ENCODE measurements at regions not wholly inside any gene's neighbourhood (a gene's known extent, or its start where the extent isn't known, plus 50 kb on each side); places are given as distances from the start of the nearest gene placed in this dataset.

DNA sequence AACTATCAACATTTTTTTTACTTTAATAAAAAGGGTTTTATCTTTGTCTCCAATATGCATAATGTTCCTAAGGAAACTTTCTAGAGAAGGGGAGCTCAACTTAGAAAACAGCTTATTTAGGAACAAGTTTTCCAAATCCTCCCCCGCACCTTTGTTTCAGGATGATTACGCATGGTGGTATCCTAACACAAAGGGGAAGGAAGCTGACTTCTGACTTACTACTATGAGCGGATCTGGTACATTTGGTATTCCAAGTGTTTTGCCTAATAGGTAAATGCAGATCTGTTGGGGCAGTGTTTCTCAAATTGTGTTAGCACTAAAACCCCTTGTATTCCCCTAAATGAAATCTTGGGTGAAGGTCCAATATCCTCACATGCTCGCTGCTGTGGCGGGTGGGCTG, 229.3 kb upstream of the KLF14 start:
- H3K9me3 ChIP-seq (ENCODE audit: control insufficient read depth, low read length), result no peaks in the 10 kb centered on the region
- peaks cover 15% of the 10 kb centered on the region for H3K4me1 ChIP-seq (ENCODE audit: control insufficient read depth, insufficient read depth, low read length)
- WGBS, result 77% methylated on average over 5 of the region's 5 CpGs
- DNase-seq (no peak), ATAC-seq (no peak)
- intact Hi-C loops (cut with DNase I), result no loop called here
- no peaks in the 10 kb centered on the region for H3K27me3 ChIP-seq (ENCODE audit: control insufficient read depth, insufficient read depth)
- H3K27ac ChIP-seq (ENCODE audit: low read length), result no peak overlapping the region
- no peak overlapping the region for H3K4me3 ChIP-seq (ENCODE audit: low read length)

DNA sequence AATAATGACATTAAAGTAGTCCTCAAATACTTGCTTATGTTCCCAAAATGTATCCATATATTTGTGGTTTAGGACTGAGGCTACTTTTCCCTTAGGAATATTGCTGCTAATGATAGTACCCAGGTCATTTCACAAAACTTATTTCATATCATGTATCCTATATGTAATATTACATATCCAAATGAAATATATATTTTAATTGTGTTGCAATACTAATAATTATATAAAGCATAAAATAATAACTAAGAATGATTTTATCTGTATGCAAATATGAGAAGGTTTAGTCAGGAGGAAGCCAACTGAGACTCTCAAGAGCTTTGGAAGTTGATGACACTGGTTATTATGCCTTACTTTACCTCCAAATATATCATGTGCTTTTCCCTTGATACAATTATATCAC, 231.5 kb upstream of the KLF14 start:
- intact Hi-C loops (cut with DNase I), result no loop called here
- ATAC-seq, result no peak
- H3K4me1 ChIP-seq (ENCODE audit: control insufficient read depth, insufficient read depth, low read length), result peaks cover 11% of the 10 kb centered on the region
- DNase-seq, result no peak
- H3K27ac ChIP-seq (ENCODE audit: low read length), result no peak overlapping the region
- H3K9me3 ChIP-seq (ENCODE audit: control insufficient read depth, low read length), result no peaks in the 10 kb centered on the region
- H3K27me3 ChIP-seq (ENCODE audit: control insufficient read depth, insufficient read depth), result no peaks in the 10 kb centered on the region
- H3K4me3 ChIP-seq (ENCODE audit: low read length), result no peak overlapping the region

DNA sequence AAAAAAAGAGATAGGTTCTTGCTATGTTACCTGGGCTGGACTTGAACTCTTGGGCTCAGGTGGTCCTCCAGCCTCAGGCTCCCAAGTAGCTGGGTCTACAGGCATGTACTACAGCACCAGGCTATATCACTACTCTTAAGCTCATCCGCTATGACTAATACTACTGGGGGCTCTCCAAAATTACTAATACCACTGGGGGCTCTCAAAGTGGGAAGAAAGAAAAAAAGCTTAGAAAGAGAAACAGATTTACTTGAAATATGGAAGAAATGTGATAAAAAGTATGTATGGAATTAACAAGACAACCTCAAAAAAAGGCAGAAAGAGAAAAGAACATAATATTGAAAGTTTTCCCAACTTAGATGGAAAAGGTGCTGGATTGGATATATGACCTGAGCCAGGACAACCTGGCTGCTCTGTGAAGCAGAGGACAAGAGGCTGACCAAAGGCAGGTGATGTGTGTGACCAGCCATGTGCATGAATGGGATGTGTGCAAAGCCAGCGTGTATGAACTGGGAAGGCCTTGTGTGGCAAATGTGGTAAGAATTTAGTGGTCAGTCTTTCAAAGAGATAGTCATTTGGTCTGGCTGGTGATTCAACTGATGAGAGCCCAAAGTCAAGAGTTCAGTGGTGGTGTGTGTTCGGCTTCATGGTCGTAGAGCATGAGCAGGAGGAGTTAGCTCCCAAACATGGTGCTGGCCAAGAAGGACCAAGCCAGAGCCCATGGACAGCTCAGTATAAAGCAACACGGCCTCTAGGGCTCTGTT, 232.4 kb upstream of the KLF14 start:
- DNase-seq, result no peak
- Histone ChIP-seq H3K27me3 (ENCODE audit: control insufficient read depth, insufficient read depth) (no peaks in the 10 kb centered on the region), H3K27ac (ENCODE audit: low read length) (no peak overlapping the region), H3K4me1 (ENCODE audit: control insufficient read depth, insufficient read depth, low read length) (peaks cover 10% of the 10 kb centered on the region), H3K4me3 (ENCODE audit: low read length) (no peak overlapping the region), H3K9me3 (ENCODE audit: control insufficient read depth, low read length) (no peaks in the 10 kb centered on the region)
- intact Hi-C loops (cut with DNase I), result no loop called here
- WGBS, result 95% methylated on average over 5 of the region's 5 CpGs
- ATAC-seq, result no peak

DNA sequence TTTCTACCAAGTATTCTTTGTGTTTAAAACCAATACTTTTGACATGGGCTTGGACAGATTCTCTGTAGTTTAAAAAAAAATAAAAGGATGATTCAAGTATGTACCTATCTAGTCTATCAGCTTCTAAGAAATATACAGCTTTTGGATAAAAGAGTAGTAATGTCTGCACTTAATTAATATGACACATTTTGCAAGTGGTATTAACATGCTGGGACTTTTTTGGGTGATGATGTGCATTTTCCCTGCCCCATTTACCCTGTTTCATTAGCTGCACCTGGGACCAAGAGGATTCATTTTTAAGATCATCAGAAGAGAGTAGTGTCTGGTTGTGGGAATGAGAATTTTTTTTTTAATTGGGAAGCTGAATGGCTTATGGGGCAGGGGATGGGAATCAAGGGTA, 236.2 kb upstream of the KLF14 start:
- no peak for ATAC-seq
- no peaks in the 10 kb centered on the region for H3K27me3 ChIP-seq (ENCODE audit: control insufficient read depth, insufficient read depth)
- peak overlapping the region; percentile 43 for H3K27ac ChIP-seq (ENCODE audit: low read length)
- intact Hi-C loops (cut with DNase I), result no loop called here
- H3K4me1 ChIP-seq (ENCODE audit: control insufficient read depth, insufficient read depth, low read length), result peaks cover 7% of the 10 kb centered on the region
- H3K9me3 ChIP-seq (ENCODE audit: control insufficient read depth, low read length), result no peaks in the 10 kb centered on the region
- no peak for DNase-seq
- no peak overlapping the region for H3K4me3 ChIP-seq (ENCODE audit: low read length)

DNA sequence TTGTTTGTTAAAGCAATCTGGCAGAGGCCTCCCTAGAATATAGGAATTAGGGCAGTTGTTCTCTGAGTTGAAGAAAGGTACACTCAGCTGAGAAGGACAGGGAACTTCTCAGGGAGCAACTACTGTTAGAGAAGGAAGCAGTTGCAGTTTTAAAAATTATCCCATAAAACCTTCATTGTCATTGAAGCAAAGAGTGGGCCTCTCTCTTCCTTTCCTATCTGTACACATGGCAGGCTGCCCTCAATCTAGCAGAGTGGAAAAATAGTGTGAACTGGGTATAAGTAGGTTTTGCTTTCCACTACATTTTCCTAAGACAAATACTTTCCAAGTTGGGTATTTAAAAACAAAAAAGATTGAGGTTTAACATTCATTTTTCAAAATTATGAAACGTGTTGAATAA, 236.7 kb upstream of the KLF14 start:
- H3K27ac ChIP-seq (ENCODE audit: low read length), result peak overlapping the region; percentile 43
- H3K4me3 ChIP-seq (ENCODE audit: low read length), result no peak overlapping the region
- H3K9me3 ChIP-seq (ENCODE audit: control insufficient read depth, low read length), result no peaks in the 10 kb centered on the region
- intact Hi-C loops (cut with DNase I), result no loop called here
- no peaks in the 10 kb centered on the region for H3K27me3 ChIP-seq (ENCODE audit: control insufficient read depth, insufficient read depth)
- ATAC-seq (peak; percentile 58 to 78), DNase-seq (no peak)
- 25% methylated on average over 1 of the region's 1 CpG for WGBS
- H3K4me1 ChIP-seq (ENCODE audit: control insufficient read depth, insufficient read depth, low read length), result peaks cover 7% of the 10 kb centered on the region

DNA sequence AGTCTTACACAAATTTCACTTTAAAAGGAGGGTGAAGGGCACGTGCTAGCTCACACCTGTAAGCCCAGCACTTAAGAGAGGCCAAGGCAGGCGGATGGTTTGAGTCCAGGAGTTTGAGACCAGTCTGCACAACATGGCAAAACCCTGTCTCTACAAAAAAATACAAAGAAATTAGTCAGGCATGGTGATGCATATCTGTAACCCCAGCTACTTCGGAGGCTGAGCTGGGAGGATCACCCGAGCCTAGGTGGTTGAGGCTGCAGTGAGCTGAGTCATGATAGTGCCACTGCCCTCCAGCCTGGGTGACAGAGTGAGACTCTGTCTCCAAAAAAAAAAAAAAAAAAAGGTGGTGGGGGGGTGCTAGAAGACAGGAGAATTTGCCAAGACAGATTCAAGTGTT, 237.3 kb upstream of the KLF14 start:
- Histone ChIP-seq H3K27me3 (ENCODE audit: control insufficient read depth, insufficient read depth) (no peaks in the 10 kb centered on the region), H3K27ac (ENCODE audit: low read length) (no peak overlapping the region), H3K4me3 (ENCODE audit: low read length) (no peak overlapping the region), H3K4me1 (ENCODE audit: control insufficient read depth, insufficient read depth, low read length) (peaks cover 5% of the 10 kb centered on the region), H3K9me3 (ENCODE audit: control insufficient read depth, low read length) (no peaks in the 10 kb centered on the region)
- 93% methylated on average over 4 of the region's 4 CpGs for WGBS
- no peak for DNase-seq
- no peak for ATAC-seq
- intact Hi-C loops (cut with DNase I), result no loop called here

DNA sequence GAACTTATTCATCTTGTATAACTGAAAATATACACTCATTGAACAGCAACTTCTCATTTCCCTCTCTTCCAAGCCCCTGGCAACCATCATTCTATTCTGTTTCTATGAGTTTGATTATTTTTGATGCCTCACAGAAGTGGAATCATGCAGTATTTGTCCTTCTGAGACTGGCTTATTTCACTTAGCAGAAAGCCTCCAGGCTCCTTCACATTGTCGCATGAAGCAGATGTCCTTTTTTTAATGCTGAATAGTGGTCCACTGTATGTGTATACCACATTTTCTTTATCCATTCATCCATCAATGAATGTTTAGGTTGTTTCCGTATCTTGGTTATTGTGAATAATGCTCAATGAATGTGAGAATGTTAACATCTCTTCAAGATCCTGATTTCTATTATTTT, 238.2 kb upstream of the KLF14 start:
- DNase-seq (no peak), ATAC-seq (no peak)
- H3K4me3 ChIP-seq (ENCODE audit: low read length), result no peak overlapping the region
- H3K9me3 ChIP-seq (ENCODE audit: control insufficient read depth, low read length), result no peaks in the 10 kb centered on the region
- H3K27me3 ChIP-seq (ENCODE audit: control insufficient read depth, insufficient read depth), result no peaks in the 10 kb centered on the region
- intact Hi-C loops (cut with DNase I), result no loop called here
- WGBS, result 95% methylated on average over 2 of the region's 2 CpGs
- no peak overlapping the region for H3K27ac ChIP-seq (ENCODE audit: low read length)
- peaks cover 3% of the 10 kb centered on the region for H3K4me1 ChIP-seq (ENCODE audit: control insufficient read depth, insufficient read depth, low read length)

DNA sequence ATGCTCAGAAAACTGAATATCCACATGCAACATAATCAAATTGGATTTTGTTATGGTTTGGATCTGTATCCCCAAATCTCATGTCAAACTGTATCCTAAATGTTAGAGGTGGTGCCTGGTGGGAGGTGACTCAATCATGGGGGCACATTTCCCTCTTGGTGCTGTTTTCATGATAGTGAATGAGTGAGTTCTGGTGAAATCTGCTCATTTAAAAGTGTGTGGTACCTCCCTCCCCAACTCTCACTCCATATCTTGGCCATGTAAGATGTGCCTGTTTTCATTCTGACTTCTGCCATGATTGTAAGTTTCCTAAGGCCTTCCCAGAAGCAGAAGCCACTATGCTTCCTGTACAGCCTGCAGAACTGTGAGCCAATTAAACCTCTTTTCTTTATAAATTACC, 239.6 kb upstream of the KLF14 start:
- no peaks in the 10 kb centered on the region for H3K9me3 ChIP-seq (ENCODE audit: control insufficient read depth, low read length)
- intact Hi-C loops (cut with DNase I), result no loop called here
- ATAC-seq (no peak), DNase-seq (no peak)
- H3K4me1 ChIP-seq (ENCODE audit: control insufficient read depth, insufficient read depth, low read length), result peaks cover 3% of the 10 kb centered on the region
- no peak overlapping the region for H3K4me3 ChIP-seq (ENCODE audit: low read length)
- no peaks in the 10 kb centered on the region for H3K27me3 ChIP-seq (ENCODE audit: control insufficient read depth, insufficient read depth)
- H3K27ac ChIP-seq (ENCODE audit: low read length), result no peak overlapping the region

DNA sequence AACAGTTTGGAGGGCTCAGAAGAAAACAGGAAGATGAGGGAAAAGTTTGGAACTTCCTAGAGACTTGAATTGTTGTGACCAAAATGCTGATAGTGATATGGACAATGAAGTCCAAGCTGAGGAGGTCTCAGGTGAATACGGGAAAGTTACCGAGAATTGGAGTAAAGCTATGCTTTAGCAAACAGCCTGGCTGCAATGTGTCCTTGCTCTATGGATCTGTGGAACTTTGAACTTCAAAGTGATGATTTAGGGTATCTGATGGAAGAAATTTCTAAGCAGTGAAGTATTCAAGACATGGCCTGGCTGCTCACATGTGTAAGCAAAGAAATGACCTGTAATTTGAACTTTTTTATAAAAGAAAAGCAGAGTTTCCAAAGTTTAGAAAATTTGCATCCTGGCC, 240.2 kb upstream of the KLF14 start:
- intact Hi-C loops (cut with DNase I), result no loop called here
- Histone ChIP-seq H3K27me3 (ENCODE audit: control insufficient read depth, insufficient read depth) (no peaks in the 10 kb centered on the region), H3K9me3 (ENCODE audit: control insufficient read depth, low read length) (no peaks in the 10 kb centered on the region), H3K27ac (ENCODE audit: low read length) (no peak overlapping the region), H3K4me1 (ENCODE audit: control insufficient read depth, insufficient read depth, low read length) (peaks cover 3% of the 10 kb centered on the region), H3K4me3 (ENCODE audit: low read length) (no peak overlapping the region)
- DNase-seq (no peak), ATAC-seq (no peak)
- WGBS, result 90% methylated on average over 2 of the region's 2 CpGs

DNA sequence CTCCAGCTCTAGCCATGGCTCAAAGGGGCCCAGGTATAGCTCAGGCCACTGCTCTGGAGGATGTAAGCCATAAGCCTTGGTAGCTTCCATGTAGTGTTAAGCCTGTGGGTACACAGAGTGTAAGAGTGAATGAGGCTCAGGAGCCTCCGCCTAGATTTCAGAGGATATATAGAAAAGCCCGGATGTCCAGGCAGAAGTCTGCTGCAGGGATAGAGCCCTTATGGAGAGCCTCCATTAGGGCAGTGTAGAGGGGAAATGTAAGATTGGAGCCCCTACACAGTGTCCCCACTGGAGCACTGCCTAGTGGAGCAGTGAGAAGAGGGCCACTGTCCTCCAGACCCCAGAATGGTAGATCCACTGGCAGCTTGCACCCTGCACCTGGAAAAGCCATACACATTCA, 240.8 kb upstream of the KLF14 start:
- ATAC-seq (no peak), DNase-seq (no peak)
- Histone ChIP-seq H3K9me3 (ENCODE audit: control insufficient read depth, low read length) (no peaks in the 10 kb centered on the region), H3K4me1 (ENCODE audit: control insufficient read depth, insufficient read depth, low read length) (peaks cover 3% of the 10 kb centered on the region), H3K27ac (ENCODE audit: low read length) (no peak overlapping the region), H3K4me3 (ENCODE audit: low read length) (no peak overlapping the region), H3K27me3 (ENCODE audit: control insufficient read depth, insufficient read depth) (no peaks in the 10 kb centered on the region)
- 96% methylated on average over 2 of the region's 2 CpGs for WGBS
- intact Hi-C loops (cut with DNase I), result no loop called here

DNA sequence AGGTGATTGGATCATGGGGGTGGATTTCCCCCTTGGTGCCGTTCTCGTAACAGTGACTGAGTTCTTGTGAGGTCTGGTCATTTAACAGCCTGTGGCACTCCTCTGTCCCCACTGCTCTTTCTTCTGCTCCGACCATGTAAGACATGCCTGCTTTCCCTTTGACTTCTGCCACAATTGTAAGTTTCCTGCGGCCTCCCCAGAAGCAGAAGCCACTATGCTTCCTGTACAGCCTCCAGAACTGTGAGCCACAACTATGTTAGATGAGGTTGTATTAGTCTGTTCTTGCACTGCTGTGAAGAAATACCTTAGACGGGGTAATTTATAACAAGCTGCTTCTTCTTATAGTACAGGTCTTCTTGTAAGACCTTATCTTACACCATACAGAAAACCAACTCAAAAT, 241.7 kb upstream of the KLF14 start:
- Histone ChIP-seq H3K27ac (ENCODE audit: low read length) (no peak overlapping the region), H3K9me3 (ENCODE audit: control insufficient read depth, low read length) (no peaks in the 10 kb centered on the region), H3K4me3 (ENCODE audit: low read length) (no peak overlapping the region), H3K4me1 (ENCODE audit: control insufficient read depth, insufficient read depth, low read length) (peaks cover 3% of the 10 kb centered on the region), H3K27me3 (ENCODE audit: control insufficient read depth, insufficient read depth) (no peaks in the 10 kb centered on the region)
- WGBS, result 88% methylated on average over 5 of the region's 5 CpGs
- ATAC-seq (no peak), DNase-seq (no peak)
- intact Hi-C loops (cut with DNase I), result no loop called here

DNA sequence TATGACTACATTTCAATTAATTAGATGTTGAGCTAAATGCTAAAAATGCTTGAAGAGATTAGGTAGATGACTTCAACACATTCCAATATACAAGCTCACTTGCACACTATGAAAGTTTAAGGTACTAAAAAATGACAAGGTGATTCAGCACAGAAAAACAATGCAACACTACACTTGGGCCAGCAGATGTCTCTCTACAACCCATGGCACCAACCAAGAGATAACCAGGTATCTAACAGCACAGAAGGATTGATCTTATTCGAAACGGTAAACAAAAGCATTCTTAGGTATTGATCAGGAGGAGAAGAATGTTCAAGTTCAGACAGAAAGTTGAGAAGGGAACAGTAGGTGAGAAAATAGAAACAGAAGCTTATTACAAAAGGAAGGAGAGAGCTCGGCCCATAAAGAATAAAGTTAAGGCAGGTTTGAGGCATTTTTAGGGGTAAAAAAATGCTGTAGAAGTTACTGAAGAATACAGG, 248.2 kb upstream of the KLF14 start:
- H3K9me3 ChIP-seq (ENCODE audit: control insufficient read depth, low read length), result no peaks in the 10 kb centered on the region
- peaks cover 14% of the 10 kb centered on the region for H3K4me1 ChIP-seq (ENCODE audit: control insufficient read depth, insufficient read depth, low read length)
- H3K27ac ChIP-seq (ENCODE audit: low read length), result no peak overlapping the region
- no peaks in the 10 kb centered on the region for H3K27me3 ChIP-seq (ENCODE audit: control insufficient read depth, insufficient read depth)
- DNase-seq (no peak), ATAC-seq (no peak)
- H3K4me3 ChIP-seq (ENCODE audit: low read length), result no peak overlapping the region
- intact Hi-C loops (cut with DNase I), result no loop called here
- 33% methylated on average over 3 of the region's 3 CpGs for WGBS
